ENCODE measurements at regions not wholly inside any gene's neighbourhood (a gene's known extent, or its start where the extent isn't known, plus 50 kb on each side); places are given as distances from the start of the nearest gene placed in this dataset.
A peak's percentile ranks its signal among the peaks of the same experiment; 100 is the strongest.

DNA sequence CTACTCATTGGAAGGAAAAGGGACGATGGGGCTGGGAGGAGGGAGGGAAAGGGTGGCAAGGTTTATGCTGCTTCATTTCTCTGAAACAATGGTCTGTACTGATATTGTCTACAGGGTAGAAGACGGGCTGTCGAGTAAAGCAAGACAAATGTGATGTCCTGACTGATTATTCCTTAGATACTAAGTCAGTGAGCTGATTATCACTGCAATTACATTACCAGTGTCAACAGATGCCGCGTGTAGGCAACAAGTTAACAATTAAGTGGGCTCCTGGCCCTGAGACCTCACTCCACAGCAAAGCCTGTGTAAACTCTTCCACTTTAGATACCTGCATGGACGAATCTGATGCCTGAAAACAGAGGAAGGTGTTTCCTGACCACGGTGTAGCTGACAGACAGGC lies 602.8 kb downstream of the IRX1 start:
- TF ChIP-seq, protein P1, sequence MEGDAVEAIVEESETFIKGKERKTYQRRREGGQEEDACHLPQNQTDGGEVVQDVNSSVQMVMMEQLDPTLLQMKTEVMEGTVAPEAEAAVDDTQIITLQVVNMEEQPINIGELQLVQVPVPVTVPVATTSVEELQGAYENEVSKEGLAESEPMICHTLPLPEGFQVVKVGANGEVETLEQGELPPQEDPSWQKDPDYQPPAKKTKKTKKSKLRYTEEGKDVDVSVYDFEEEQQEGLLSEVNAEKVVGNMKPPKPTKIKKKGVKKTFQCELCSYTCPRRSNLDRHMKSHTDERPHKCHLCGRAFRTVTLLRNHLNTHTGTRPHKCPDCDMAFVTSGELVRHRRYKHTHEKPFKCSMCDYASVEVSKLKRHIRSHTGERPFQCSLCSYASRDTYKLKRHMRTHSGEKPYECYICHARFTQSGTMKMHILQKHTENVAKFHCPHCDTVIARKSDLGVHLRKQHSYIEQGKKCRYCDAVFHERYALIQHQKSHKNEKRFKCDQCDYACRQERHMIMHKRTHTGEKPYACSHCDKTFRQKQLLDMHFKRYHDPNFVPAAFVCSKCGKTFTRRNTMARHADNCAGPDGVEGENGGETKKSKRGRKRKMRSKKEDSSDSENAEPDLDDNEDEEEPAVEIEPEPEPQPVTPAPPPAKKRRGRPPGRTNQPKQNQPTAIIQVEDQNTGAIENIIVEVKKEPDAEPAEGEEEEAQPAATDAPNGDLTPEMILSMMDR (IDR thresholded peaks at IDR 0.05), result no peak
- TF ChIP-seq POLR2AphosphoS5 (IDR thresholded peaks at IDR 0.05; ENCODE audit: insufficient read depth in 1 of 2, low read depth in 1 of 2) (no peak), POLR2A (IDR thresholded peaks at IDR 0.05) (no peak)
- Histone ChIP-seq H3K9me3 (no peaks in the 10 kb centered on the region), H3K27me3 (no peaks in the 10 kb centered on the region), H3K4me1 (no peaks in the 10 kb centered on the region), H3K27ac (no peak overlapping the region), H3K4me3 (no peak overlapping the region), H3K36me3 (no peaks in the 10 kb centered on the region)
- intact Hi-C loops (cut with DNase I), result no loop called here
- no peak for DNase-seq (ENCODE audit: extremely low spot score in 2 of 2)

DNA sequence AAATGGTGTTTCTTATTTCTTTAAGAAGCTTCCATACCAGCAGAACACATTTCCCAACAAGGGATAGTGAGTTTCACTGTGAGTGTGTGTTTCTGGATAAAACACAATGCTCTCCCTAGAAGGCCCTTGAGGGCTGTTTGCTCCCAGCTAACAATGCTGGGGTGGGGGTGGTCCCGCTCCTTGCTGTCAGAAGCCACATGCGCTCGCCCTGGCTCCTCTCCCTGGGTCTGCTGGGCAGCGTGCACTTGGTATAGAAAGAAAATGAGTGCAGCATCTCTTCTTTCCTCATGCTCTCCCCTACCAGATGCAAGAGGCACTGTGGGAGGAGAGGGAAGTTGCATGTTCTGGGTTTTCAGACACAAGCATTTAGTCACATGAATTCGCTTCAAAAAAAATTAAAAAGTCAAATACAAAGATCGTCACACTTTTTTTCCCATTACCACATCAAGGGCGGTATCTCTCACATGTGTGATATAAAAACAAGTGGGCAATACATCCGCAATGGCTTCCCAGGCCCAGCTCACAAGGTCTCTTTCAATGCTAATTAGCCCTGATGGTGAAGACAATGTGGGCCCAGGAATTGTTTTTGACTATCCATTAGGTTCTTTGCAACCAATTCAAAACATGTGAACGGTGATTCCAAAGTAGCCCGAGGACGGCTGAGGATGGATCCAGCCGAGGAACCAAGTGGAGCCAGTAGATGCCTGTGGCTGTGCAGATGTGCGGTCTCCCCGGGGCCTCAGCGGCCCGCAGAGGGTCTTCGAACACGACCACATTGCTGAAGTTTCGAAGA lies 603.6 kb downstream of the IRX1 start:
- no peak for DNase-seq (ENCODE audit: extremely low spot score in 2 of 2)
- intact Hi-C loops (cut with DNase I), result no loop called here

DNA sequence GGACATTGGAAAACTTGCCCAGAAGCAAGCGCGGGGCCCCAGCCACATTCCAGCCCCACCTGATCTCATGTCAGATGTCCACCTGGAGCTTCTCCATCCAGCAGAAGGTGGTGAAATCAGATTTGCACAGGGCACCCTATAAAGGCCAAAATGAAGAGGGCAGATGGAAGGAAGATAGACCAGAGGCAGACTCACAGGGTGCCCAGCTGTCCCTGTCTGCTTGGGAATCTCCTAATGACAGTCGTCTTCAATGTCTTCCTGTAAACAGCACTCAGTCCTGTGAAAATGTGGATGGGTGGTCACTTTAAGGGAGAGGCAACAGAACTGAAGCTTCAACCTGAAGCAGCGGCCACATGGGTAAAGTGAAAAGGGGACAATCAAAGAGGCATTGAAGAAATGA lies 607.5 kb downstream of the IRX1 start:
- Histone ChIP-seq H3K27ac (no peak overlapping the region), H3K4me1 (peaks cover 6% of the 10 kb centered on the region), H3K27me3 (no peaks in the 10 kb centered on the region), H3K9me3 (no peaks in the 10 kb centered on the region), H3K4me3 (no peak overlapping the region), H3K36me3 (no peaks in the 10 kb centered on the region)
- DNase-seq (ENCODE audit: extremely low spot score in 2 of 2), result peak in 1 of 2 donors; percentile 67
- TF ChIP-seq POLR2AphosphoS5 (IDR thresholded peaks at IDR 0.05; ENCODE audit: insufficient read depth in 1 of 2, low read depth in 1 of 2) (no peak), POLR2A (IDR thresholded peaks at IDR 0.05) (no peak)
- TF ChIP-seq, protein P1 (IDR thresholded peaks at IDR 0.05), result no peak
- intact Hi-C loops (cut with DNase I), result no loop called here

More for the DNA sequence above, 603.6 kb downstream of the IRX1 start:
- Histone ChIP-seq H3K27me3 (no peaks in the 10 kb centered on the region), H3K27ac (no peak overlapping the region), H3K4me3 (no peak overlapping the region), H3K9me3 (no peaks in the 10 kb centered on the region), H3K36me3 (no peaks in the 10 kb centered on the region), H3K4me1 (no peaks in the 10 kb centered on the region)
- TF ChIP-seq, protein P1 (IDR thresholded peaks at IDR 0.05), result no peak
- TF ChIP-seq POLR2AphosphoS5 (IDR thresholded peaks at IDR 0.05; ENCODE audit: insufficient read depth in 1 of 2, low read depth in 1 of 2) (no peak), POLR2A (IDR thresholded peaks at IDR 0.05) (no peak)

DNA sequence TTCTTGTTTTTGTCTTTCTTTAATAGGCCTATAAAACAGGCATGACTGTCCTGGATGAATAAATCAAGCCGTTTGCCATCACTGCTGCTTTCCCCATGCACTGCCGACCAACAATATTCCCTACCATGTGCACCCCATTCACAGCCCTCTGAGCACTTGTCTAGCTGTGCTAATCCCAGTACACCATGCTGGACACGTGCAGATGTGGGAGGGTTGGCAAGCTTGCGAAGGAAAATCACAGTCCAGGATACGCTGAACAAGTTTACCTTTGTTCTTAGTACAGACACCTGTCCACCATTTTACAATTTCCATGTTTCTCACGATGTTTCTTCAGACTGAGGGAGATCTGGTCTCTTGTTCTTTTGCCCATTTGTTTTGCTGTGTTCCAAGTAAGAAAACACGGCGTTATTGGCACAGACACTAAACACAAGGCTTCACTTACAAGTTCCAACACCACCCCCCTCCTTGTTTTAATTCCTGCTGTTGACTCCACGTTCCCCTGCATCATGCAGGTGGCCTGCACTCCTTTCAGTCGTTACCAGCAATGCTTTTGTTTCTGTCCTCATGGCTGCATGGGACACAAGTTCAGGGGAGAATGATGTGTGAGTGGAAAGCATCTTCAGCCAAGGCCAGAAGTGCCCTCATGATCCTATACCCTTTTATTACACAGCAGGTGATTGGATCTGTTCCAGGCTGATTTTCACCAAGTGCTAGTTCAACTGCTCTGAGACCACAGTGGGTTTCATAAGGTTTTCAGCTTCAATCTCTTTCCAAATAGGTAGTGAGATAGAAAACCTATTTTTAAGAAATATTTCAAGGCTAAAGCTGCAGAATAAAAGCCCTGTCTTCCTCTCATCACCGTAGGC lies 608.9 kb downstream of the IRX1 start:
- DNase-seq (ENCODE audit: extremely low spot score in 2 of 2), result peak in 1 of 2 donors; percentile 81
- H3K4me3 ChIP-seq, result no peak overlapping the region
- no peaks in the 10 kb centered on the region for H3K9me3 ChIP-seq
- peaks cover 6% of the 10 kb centered on the region for H3K4me1 ChIP-seq
- intact Hi-C loops (cut with DNase I), result no loop called here
- no peaks in the 10 kb centered on the region for H3K36me3 ChIP-seq
- no peak overlapping the region for H3K27ac ChIP-seq
- TF ChIP-seq, protein P1 (IDR thresholded peaks at IDR 0.05), result no peak
- no peak for TF ChIP-seq POLR2AphosphoS5 (IDR thresholded peaks at IDR 0.05; ENCODE audit: insufficient read depth in 1 of 2, low read depth in 1 of 2)
- TF ChIP-seq POLR2A (IDR thresholded peaks at IDR 0.05), result no peak
- H3K27me3 ChIP-seq, result no peaks in the 10 kb centered on the region
